Heart right ventricle (tissue), 16 donors: ENCODE measurements at regions not wholly inside any gene's neighbourhood (a gene's known extent, or its start where the extent isn't known, plus 50 kb on each side); places are given as distances from the start of the nearest gene placed in this dataset.
"Not testable (repeated sequence)": the region's sequence is repeated elsewhere in the genome, so short reads cannot be mapped to it uniquely, and the experiment has no call there.

ENCODE experiments used
- ATAC-seq, 8 donors: fragments of 200-7000 bp; cut with Tn5 transposase; one replicate each; pipeline ENCODE4 v1.9.1; 2020; ENCODE audit warnings: mild to moderate bottlenecking in 8 of 8, moderate library complexity in 8 of 8, moderate number of reproducible peaks in 1 of 8
- DNase-seq, 2 donors: peaks; one replicate each; pipeline ENCODE4 v3.0.0-alpha.2; 2020
- H3K27ac ChIP-seq, 10 donors: fragments of 200-600 bp; sonication (generic) in 2 of 10; one replicate each; pipeline versions ENCODE4 v1.5.0 to v1.8.0; 2020 to 2022; ENCODE audit warnings: mild to moderate bottlenecking in 3 of 10
- H3K27me3 ChIP-seq, 7 donors: fragments of 200-600 bp; one replicate each; pipeline ENCODE4 v1.8.0; 2021 to 2022; ENCODE audit warnings: mild to moderate bottlenecking in 2 of 7
- H3K36me3 ChIP-seq, 9 donors: fragments of 200-600 bp; sonication (generic) in 1 of 9; one replicate each; pipeline versions ENCODE4 v1.5.0 to v1.8.0; 2020 to 2022; ENCODE audit warnings: mild to moderate bottlenecking in 2 of 9
- H3K4me1 ChIP-seq, 9 donors: fragments of 200-600 bp; sonication (generic) in 1 of 9; one replicate each; pipeline versions ENCODE4 v1.5.0 to v1.8.0; 2020 to 2022; ENCODE audit warnings: mild to moderate bottlenecking in 4 of 9
- H3K4me3 ChIP-seq, 10 donors: fragments of 200-600 bp; sonication (generic) in 2 of 10; one replicate each; pipeline versions ENCODE4 v1.5.0 to v1.8.0; 2020 to 2022; ENCODE audit warnings: mild to moderate bottlenecking in 7 of 10, moderate library complexity in 2 of 10
- H3K9me3 ChIP-seq, 11 donors: fragments of 200-600 bp in 10 of 11; sonication (generic) in 2 of 11; one replicate each; pipeline versions ENCODE4 v1.5.0 to v1.8.0; 2013 to 2022; ENCODE audit warnings: mild to moderate bottlenecking in 2 of 11, control low read depth in 1 of 11, moderate library complexity in 1 of 11
- WGBS, 2 donors: extraction: QIAGEN DNeasy Blood & Tissue Kit; methylation state at CpG; one replicate each; pipeline ENCODE4 v1.1.7; 2013; ENCODE audit warnings: inconsistent platforms in 1 of 2; 5-methylcytosine and 5-hydroxymethylcytosine counted together
- intact Hi-C, 10 donors: fragments of 100-400 bp; cut with DNase I; formaldehyde crosslinking; loops; one replicate each; pipeline versions ENCODE4 v1.11.1 to v1.14.2; 2022
- TF ChIP-seq, protein P1 (sequence below), 9 donors: fragments of 200-600 bp; sonication (generic) in 2 of 9; IDR thresholded peaks; one replicate each; pipeline versions ENCODE4 v1.5.0 to v1.8.0; 2021 to 2022; ENCODE audit warnings: antibody characterized with exemption in 9 of 9, mild to moderate bottlenecking in 5 of 9, moderate library complexity in 1 of 9
- donor health status: Arrhythmogenic right ventricular cardiomyopathy.
- donor health status: ischemic (EF 13 %, LVEDD 7.1; RV severe dilation, severe dysfunction).
- donor health status: healthy with polysubstance abuse.
- donor health status: DM: no; HTN: yes; CAD: no.
- donor health status: DM: no; HTN: no; CAD: no.
- donor health status: ischemic (EF 25% LVEDD 6.9; RV normal size, moderate dysfunction).
- donor health status: ischemic (EF 25% LVEDD 5.7; RV mildly dilated, moderate dysfunction).
- donor health status: healthy.
- donor health status: DM: yes; HTN: yes; CAD: no.
- donor health status: Ischemic cardiomyopathy.
- donor health status: ischemic (EF 35%, LVEDD 5.7; RV mildly dilated, moderate dysfunction).
- donor health status: nonischemic (EF 11% LVEDD 7.7; RV severe dilation, severe dysfunction).
- donor health status: DM: yes; HTN: yes; CAD: no.
- donor health status: PGD.
- donor health status: ischemic (EF 29% LVEDD 5.4; RV normal size, mild dysfunction).
- donor health status: nonischemic (EF 23%, LVEDD 6.1; RV moderate dilation, normal function).

DNA sequence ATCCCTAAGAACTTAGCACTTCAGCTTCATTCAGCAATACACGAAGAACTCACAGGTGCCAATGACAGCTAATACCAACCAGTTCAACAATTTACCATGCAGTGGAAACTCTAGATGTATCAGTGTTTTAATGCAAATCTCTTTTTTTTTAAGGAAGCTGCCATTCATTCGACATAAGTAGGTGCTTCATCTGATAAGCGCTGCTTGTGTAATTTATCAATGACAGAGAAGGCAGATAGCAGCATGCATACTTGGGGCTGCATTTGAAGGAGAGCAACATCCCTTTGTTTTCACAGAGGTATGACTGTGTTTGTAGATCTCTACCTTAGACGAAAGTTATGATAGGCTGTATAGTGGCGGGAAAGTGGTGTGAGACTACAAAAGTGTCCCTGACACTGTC, 977.1 kb downstream of the AACS start:
- Histone ChIP-seq H3K36me3 (no peaks in the 10 kb centered on the region), H3K27me3 (peaks cover 0 to 3% (median 0%) of the 10 kb centered on the region in 7 donors), H3K27ac (no peak overlapping the region), H3K9me3 (peaks cover 0 to 10% (median 0%) of the 10 kb centered on the region in 11 donors), H3K4me1 (no peaks in the 10 kb centered on the region), H3K4me3 (no peak overlapping the region)
- intact Hi-C loops = no loop called here
- TF ChIP-seq, protein P1, sequence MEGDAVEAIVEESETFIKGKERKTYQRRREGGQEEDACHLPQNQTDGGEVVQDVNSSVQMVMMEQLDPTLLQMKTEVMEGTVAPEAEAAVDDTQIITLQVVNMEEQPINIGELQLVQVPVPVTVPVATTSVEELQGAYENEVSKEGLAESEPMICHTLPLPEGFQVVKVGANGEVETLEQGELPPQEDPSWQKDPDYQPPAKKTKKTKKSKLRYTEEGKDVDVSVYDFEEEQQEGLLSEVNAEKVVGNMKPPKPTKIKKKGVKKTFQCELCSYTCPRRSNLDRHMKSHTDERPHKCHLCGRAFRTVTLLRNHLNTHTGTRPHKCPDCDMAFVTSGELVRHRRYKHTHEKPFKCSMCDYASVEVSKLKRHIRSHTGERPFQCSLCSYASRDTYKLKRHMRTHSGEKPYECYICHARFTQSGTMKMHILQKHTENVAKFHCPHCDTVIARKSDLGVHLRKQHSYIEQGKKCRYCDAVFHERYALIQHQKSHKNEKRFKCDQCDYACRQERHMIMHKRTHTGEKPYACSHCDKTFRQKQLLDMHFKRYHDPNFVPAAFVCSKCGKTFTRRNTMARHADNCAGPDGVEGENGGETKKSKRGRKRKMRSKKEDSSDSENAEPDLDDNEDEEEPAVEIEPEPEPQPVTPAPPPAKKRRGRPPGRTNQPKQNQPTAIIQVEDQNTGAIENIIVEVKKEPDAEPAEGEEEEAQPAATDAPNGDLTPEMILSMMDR (IDR thresholded peaks at IDR 0.05) = no peak
- 67 to 71% methylated on average over 5 of the region's 5 CpGs for WGBS, 2 donors
- DNase-seq (no peak), ATAC-seq (no peak)

DNA sequence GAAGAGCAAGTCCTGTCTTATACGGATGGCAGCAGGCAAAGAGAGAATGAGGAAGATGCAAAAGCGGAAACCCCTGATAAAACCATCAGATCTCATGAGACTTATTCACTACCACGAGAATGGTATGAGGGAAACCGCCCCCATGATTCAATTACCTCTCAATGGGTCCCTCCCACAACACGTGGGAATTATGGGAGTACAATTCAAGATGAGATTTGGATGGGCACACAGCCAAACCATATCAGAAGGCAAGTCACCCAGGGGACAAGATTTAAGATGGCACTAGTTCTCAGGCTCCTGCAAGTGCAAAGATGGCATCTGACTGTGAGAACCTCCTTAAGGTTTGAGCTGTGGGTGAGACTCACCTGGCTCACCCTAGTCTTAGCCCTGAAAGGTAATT, 984.3 kb downstream of the AACS start:
- 45 to 51% methylated on average over 5 of the region's 5 CpGs for WGBS, 2 donors
- H3K4me1 ChIP-seq, H3K36me3 ChIP-seq, DNase-seq, H3K27ac ChIP-seq, H3K9me3 ChIP-seq, H3K27me3 ChIP-seq, ATAC-seq, H3K4me3 ChIP-seq, intact Hi-C loops: not testable (repeated sequence)

DNA sequence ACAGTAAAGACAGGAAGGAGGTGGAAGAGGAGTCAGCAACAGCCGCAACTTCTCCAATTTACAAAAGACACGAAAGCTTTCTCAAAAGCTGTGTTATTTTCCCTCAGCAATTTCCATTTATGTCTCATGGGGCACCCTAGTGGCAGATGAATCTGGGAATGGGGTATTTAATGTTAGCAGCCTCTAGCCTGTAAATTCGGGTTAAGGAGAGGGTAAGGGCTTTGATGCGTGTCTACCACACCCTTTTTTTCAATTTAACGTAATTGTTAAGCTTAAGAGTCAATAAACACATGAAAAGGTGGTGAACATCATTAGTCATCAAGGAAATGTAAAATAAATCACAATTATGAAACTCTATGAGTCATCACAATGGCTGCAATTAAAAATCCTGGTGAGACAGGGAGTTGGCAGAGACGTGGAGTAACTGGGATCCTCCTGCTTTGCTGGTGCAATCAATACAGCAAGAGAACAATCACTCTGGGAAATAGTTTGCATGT, 986.4 kb downstream of the AACS start:
- peaks cover 0 to 3% (median 0%) of the 10 kb centered on the region in 11 donors for H3K9me3 ChIP-seq
- no peak overlapping the region for H3K4me3 ChIP-seq
- TF ChIP-seq, protein P1 (IDR thresholded peaks at IDR 0.05) = no peak
- H3K4me1 ChIP-seq = no peaks in the 10 kb centered on the region
- no peak overlapping the region for H3K27ac ChIP-seq
- WGBS, 2 donors = 66 to 68% methylated on average over 6 of the region's 6 CpGs
- intact Hi-C loops = no loop called here
- no peak for DNase-seq
- no peaks in the 10 kb centered on the region for H3K36me3 ChIP-seq
- no peaks in the 10 kb centered on the region for H3K27me3 ChIP-seq
- no peak for ATAC-seq

DNA sequence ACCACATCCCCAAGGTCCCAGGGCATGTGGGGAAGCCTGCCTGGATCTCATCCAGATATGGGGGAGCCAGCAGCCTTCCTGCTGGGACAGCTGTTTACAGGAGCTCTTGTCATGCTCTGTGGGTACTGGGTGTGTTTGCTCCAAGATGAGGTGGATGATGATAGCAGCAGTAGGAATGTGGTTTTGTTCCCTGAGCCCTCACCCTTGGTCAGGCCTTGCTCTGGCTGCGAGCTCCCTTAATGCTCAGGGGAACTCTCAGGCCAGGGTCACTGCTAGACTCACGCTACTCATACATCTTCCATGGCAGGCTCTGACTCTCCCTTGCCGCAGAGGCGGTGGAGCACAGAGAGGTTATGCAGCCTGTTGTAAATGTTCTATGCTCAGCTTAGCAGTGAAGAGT, 990.3 kb downstream of the AACS start:
- H3K9me3 ChIP-seq = no peaks in the 10 kb centered on the region
- no peak overlapping the region for H3K27ac ChIP-seq
- TF ChIP-seq, protein P1 (IDR thresholded peaks at IDR 0.05) = no peak
- no peak overlapping the region for H3K4me3 ChIP-seq
- no peaks in the 10 kb centered on the region for H3K4me1 ChIP-seq
- 68 to 81% methylated on average over 4 of the region's 4 CpGs for WGBS, 2 donors
- H3K27me3 ChIP-seq = no peaks in the 10 kb centered on the region
- DNase-seq = no peak
- no peaks in the 10 kb centered on the region for H3K36me3 ChIP-seq
- no peak for ATAC-seq
- intact Hi-C loops = no loop called here

DNA sequence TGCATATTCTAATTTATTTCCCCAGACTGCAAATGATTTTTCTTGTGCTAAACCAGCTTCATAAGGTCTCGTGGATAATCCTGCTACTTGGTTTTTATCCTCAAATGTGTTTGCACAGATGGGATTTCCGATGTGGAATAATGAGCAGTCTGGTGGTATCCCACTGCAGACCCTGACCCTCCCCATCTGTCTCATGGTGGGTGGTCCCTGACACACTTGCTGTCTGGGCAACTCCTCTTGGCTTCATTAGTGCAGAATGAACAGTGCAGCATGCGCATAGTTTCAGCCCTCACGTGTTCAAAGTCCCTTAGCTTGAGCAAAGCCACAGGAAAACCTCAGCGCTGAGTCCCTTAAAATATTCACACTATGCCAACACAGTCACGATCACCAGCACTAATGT, 996.5 kb downstream of the AACS start:
- DNase-seq (no peak), ATAC-seq (no peak)
- Histone ChIP-seq H3K4me1 (no peaks in the 10 kb centered on the region), H3K27ac (no peak overlapping the region), H3K9me3 (peaks cover 0 to 13% (median 0%) of the 10 kb centered on the region in 11 donors), H3K36me3 (no peaks in the 10 kb centered on the region), H3K4me3 (no peak overlapping the region), H3K27me3 (peaks cover 0 to 4% (median 0%) of the 10 kb centered on the region in 7 donors)
- intact Hi-C loops = no loop called here
- TF ChIP-seq, protein P1 (IDR thresholded peaks at IDR 0.05) = no peak
- 68 to 74% methylated on average over 6 of the region's 6 CpGs for WGBS, 2 donors
